Endothelial cell of umbilical vein (primary cell): ENCODE measurements at regions not wholly inside any gene's neighbourhood (a gene's known extent, or its start where the extent isn't known, plus 50 kb on each side); places are given as distances from the start of the nearest gene placed in this dataset.

ENCODE experiments used
- BruUV-seq: library from RNA; stranded (reverse); fragments of 400-500 nt; replicated peaks from 2 replicates; lab custom pipeline; 2021; lab: Mats Ljungman, UMichigan
- CTCF ChIA-PET: fragments of 300-600, 350-600 bp; sonication (Branson Sonifier 250); formaldehyde crosslinking; loops from one replicate; lab custom pipeline; 2021; ENCODE audit warnings: antibody characterized with exemption, inconsistent platforms; lab: Charles Lee
- POLR2A ChIA-PET: fragments of 300-600, 350-600 bp; sonication (Branson Sonifier 250); formaldehyde crosslinking; loops from one replicate; lab custom pipeline; 2021; ENCODE audit warnings: antibody characterized with exemption, inconsistent platforms; lab: Charles Lee
- DNase-seq: peaks from one replicate; pipeline ENCODE4 v3.0.0-alpha.2; 2011; ENCODE audit warnings: low read depth, low spot score
- FAIRE-seq: peaks from 2 replicates; lab custom pipeline; 2011; peaks lifted over from hg19 to GRCh38; lab: Jason Lieb, UNC
- H2AFZ ChIP-seq: 2 replicates; pipeline ENCODE4 v1.6.0; 2012; ENCODE audit warnings: low read depth, low read length, control low read depth, inconsistent platforms
- H3K27ac ChIP-seq: 2 replicates; pipeline ENCODE4 v1.5.1; 2011; ENCODE audit warnings: low read depth, mild to moderate bottlenecking, control low read depth, low read length, moderate library complexity; ENCODE audit not compliant: insufficient read depth
- H3K27me3 ChIP-seq, 2 experiments: 2 replicates each; pipeline versions ENCODE4 v1.6.0 to v1.6.1; 2011; ENCODE audit warnings: low read length in 2 of 2, mixed read lengths in 1 of 2; ENCODE audit not compliant: control insufficient read depth in 2 of 2, insufficient read depth in 2 of 2
- H3K36me3 ChIP-seq, 2 experiments: 2 replicates in 1 of 2; 3 replicates in 1 of 2; pipeline ENCODE4 v1.5.1; 2011; ENCODE audit warnings: low read length in 2 of 2, mild to moderate bottlenecking in 1 of 2, moderate library complexity in 1 of 2; ENCODE audit not compliant: control insufficient read depth in 2 of 2, insufficient read depth in 2 of 2; ENCODE audit errors: extremely low read depth in 1 of 2
- H3K4me1 ChIP-seq: 3 replicates; pipeline ENCODE4 v1.5.1; 2011; ENCODE audit warnings: mild to moderate bottlenecking, low read length; ENCODE audit not compliant: control insufficient read depth, insufficient read depth; ENCODE audit errors: extremely low read depth
- H3K4me2 ChIP-seq: 2 replicates; pipeline ENCODE4 v1.6.1; 2011; ENCODE audit warnings: low read length, control low read depth, mixed read lengths; ENCODE audit not compliant: insufficient read depth
- H3K4me3 ChIP-seq, 3 experiments: fragments of 200-600 bp in 1 of 3; sonication (generic), shearing (Covaris generic) in 1 of 3; replicated peaks in 1 of 3; 2 replicates each; pipeline ENCODE4 v1.5.1; 2011 to 2016; ENCODE audit warnings: control low read depth in 3 of 3, low read length in 3 of 3, mild to moderate bottlenecking in 2 of 3, inconsistent platforms in 1 of 3, low read depth in 1 of 3, moderate library complexity in 1 of 3; ENCODE audit not compliant: insufficient read depth in 1 of 3
- H3K79me2 ChIP-seq: 2 replicates; pipeline ENCODE4 v1.6.0; 2012; ENCODE audit warnings: low read length, inconsistent platforms; ENCODE audit not compliant: control insufficient read depth, insufficient read depth
- H3K9ac ChIP-seq: replicated peaks from 2 replicates; pipeline ENCODE3; 2011; ENCODE audit warnings: low read length, control low read depth; ENCODE audit not compliant: insufficient read depth; ENCODE audit errors: extremely low read depth
- H3K9me1 ChIP-seq: replicated peaks from 3 replicates; pipeline ENCODE4 v1.6.0; 2011; ENCODE audit warnings: mild to moderate bottlenecking, low read length; ENCODE audit not compliant: control insufficient read depth, insufficient read depth; ENCODE audit errors: extremely low read depth
- H3K9me3 ChIP-seq: replicated peaks from 2 replicates; pipeline ENCODE4 v1.5.1; 2012; ENCODE audit warnings: low read length, inconsistent platforms; ENCODE audit not compliant: control insufficient read depth, insufficient read depth
- H4K20me1 ChIP-seq: replicated peaks from 2 replicates; pipeline ENCODE3; 2011; ENCODE audit warnings: mild to moderate bottlenecking, low read length; ENCODE audit not compliant: control insufficient read depth, insufficient read depth; ENCODE audit errors: extremely low read depth
- CTCF ChIP-seq, 2 donors: IDR thresholded peaks; 1 replicate in 1 of 2; 2 replicates in 1 of 2; pipeline ENCODE4 v1.5.1; 2011; ENCODE audit warnings: low read length in 2 of 2, mild to moderate bottlenecking in 2 of 2, moderate library complexity in 2 of 2, control low read depth in 1 of 2, inconsistent platforms in 1 of 2, low read depth in 1 of 2; ENCODE audit not compliant: insufficient read depth in 1 of 2; ENCODE audit errors: extremely low read depth in 1 of 2
- EZH2 ChIP-seq: IDR thresholded peaks from 2 replicates; pipeline ENCODE4 v1.6.1; 2012; ENCODE audit warnings: borderline replicate concordance, low read depth, mild to moderate bottlenecking, moderate library complexity, low read length, inconsistent platforms; ENCODE audit not compliant: severe bottlenecking
- FOS ChIP-seq: IDR thresholded peaks from 2 replicates; pipeline ENCODE4 v1.6.1; 2011; ENCODE audit warnings: mild to moderate bottlenecking, low read length, moderate library complexity, borderline replicate concordance; ENCODE audit not compliant: insufficient read depth
- GATA2 ChIP-seq: IDR thresholded peaks from 2 replicates; pipeline ENCODE4 v1.7.0; 2011; ENCODE audit warnings: low read depth, mild to moderate bottlenecking, moderate library complexity, mixed read lengths, low read length; ENCODE audit not compliant: insufficient read length, insufficient read depth
- JUN ChIP-seq: IDR thresholded peaks from 2 replicates; pipeline ENCODE4 v1.6.1; 2011; ENCODE audit warnings: borderline replicate concordance, low read depth; ENCODE audit not compliant: insufficient read length, insufficient read depth
- MAX ChIP-seq: IDR thresholded peaks from 2 replicates; pipeline ENCODE4 v1.6.1; 2011; ENCODE audit not compliant: insufficient read depth, insufficient read length
- MYC ChIP-seq: IDR thresholded peaks from one replicate; pipeline ENCODE4 v1.6.1; 2011; ENCODE audit warnings: mild to moderate bottlenecking, low read depth, low read length
- POLR2AphosphoS5 ChIP-seq: IDR thresholded peaks from 2 replicates; pipeline ENCODE4 v1.6.1; 2012; ENCODE audit warnings: low read depth, mild to moderate bottlenecking, control low read depth, low read length, moderate library complexity; ENCODE audit not compliant: insufficient read depth
- dilution Hi-C: fragments of 300-500 bp; cut with MboI; formaldehyde crosslinking; loops from one replicate; pipeline ENCODE4 v1.15.0; 2019; ENCODE audit warnings: low sequenced_read_pairs; ENCODE audit not compliant: extremely low pct_ligation_motif_present
- intact Hi-C: fragments of 100-400 bp; cut with micrococcal nuclease; formaldehyde crosslinking; loops from one replicate; pipeline ENCODE4 v1.10.0; 2022

- DNase-seq, result no peak
- no peak overlapping the region for H2AFZ ChIP-seq
- dilution Hi-C loops, result no loop called here
- intact Hi-C loops, result no loop called here
- H3K27ac ChIP-seq, result no peak overlapping the region
- peaks cover 0 to 9% of the 10 kb centered on the region in 2 experiments for H3K36me3 ChIP-seq
- H3K9me3 ChIP-seq, result no peaks in the 10 kb centered on the region
- H3K9me1 ChIP-seq, result no peaks in the 10 kb centered on the region
- TF ChIP-seq JUN, result no peak
- TF ChIP-seq GATA2, result no peak
- no peak for TF ChIP-seq CTCF (IDR thresholded peaks at IDR 0.05; ENCODE audit: extremely low read depth in 1 of 2, insufficient read depth in 1 of 2, low read depth in 1 of 2, low read length in 2 of 2)
- TF ChIP-seq EZH2, result no peak
- no peak for TF ChIP-seq POLR2AphosphoS5
- TF ChIP-seq MAX, result no peak
- no peak for TF ChIP-seq FOS
- TF ChIP-seq MYC, result no peak
- no peak for FAIRE-seq
- H3K79me2 ChIP-seq, result no peaks in the 10 kb centered on the region
- ChIA-PET POLR2A (interaction anchor here (0.6 kb wide), 1 partner anchor 86 kb away, joined by 3 read pairs; no protein-coding TSS in a partner anchor), CTCF (interaction anchor here (1.0 to 1.2 kb wide), 2 partner anchors 10 to 55 kb away, joined by 3 read pairs; no protein-coding TSS in a partner anchor)
- no peaks in the 10 kb centered on the region for H3K27me3 ChIP-seq
- no peak overlapping the region for H3K4me2 ChIP-seq
- BruUV-seq, result no TSS peak
- H3K9ac ChIP-seq, result no peak overlapping the region
- no peaks in the 10 kb centered on the region for H4K20me1 ChIP-seq
- peaks cover 6% of the 10 kb centered on the region for H3K4me1 ChIP-seq
- no peak overlapping the region for H3K4me3 ChIP-seq
Observed at GRCh38 chr12:124434951-124435805, 132.2 kb downstream of the NCOR2 start.
